ENCODE measurements at regions not wholly inside any gene's neighbourhood (a gene's known extent, or its start where the extent isn't known, plus 50 kb on each side); places are given as distances from the start of the nearest gene placed in this dataset.
A peak's percentile ranks its signal among the peaks of the same experiment; 100 is the strongest.

DNA sequence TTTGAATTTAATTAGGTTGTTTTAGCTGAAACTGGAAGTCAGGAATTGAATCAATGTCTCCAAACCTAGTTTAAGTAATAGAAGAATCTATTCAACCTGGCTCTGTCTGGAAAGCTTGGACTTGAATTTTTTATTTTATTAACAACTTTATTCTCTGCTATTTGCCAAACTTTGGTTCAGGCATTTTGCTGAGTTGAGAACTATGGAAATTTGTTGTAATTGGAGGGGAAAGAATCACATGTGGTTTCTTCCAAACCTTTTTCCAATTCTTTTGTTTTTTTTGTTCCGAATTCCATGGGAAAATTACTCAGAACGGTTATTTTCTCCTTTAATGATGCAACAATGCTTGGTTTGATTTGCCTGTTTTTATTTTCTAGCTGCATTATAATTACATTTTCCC is 98.2 kb upstream of the RPS23 start:
- no peak for DNase-seq

GRCh38 chr5:82375488-82376244 is 97.5 kb upstream of the RPS23 start:
- DNase-seq: peak; percentile 73

- no peak for DNase-seq
These were observed 96.5 kb upstream of the RPS23 start for GRCh38 chr5:82374637-82375036.

- no peak for DNase-seq
These were observed 89.8 kb upstream of the RPS23 start for GRCh38 chr5:82367930-82368329.

DNA sequence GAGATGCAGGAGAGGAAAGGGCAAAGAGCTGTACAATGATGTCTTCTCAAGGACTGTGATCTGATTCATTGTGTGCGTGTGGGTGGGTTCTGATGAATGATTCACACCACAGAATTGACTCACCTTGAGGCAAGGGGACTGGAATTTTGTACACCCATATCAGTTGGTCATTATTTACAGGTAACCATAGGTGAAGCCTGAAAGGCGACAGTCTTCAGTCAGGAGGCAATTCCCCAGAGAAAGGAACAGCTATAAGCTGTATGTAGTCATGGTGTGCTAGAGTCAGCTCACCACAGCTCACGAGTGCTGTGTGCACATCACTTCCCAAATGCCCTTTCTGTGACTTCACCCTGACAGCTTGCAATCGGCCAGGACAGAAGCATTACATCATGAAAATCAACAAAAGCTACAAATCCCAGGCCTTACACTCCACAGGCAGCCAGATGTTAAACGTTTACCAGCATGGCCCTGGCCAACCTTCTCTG is 87.6 kb upstream of the RPS23 start:
- DNase-seq: no peak

DNA sequence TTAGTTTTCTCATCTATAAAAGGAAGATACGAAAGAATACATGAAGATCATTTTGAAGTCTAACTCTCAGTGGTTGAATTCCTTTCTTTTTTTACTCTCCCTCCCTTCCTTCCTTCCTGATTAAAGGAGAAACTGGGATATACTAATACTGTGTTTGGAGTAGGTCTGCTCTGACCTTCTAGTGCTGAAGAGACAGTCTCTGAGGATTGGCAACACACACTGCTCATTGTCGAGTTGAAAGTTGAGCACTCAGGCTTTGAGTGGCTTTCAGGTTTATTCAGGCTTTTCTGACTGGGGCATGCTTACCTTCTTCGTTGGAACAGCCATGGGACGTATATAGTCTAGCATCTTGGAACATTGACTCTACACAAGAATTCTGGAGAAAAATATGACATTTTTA is 86.9 kb upstream of the RPS23 start:
- no peak for DNase-seq

GRCh38 chr5:82364497-82364896 is 86.3 kb upstream of the RPS23 start:
- peak; percentile 50 for DNase-seq

DNA sequence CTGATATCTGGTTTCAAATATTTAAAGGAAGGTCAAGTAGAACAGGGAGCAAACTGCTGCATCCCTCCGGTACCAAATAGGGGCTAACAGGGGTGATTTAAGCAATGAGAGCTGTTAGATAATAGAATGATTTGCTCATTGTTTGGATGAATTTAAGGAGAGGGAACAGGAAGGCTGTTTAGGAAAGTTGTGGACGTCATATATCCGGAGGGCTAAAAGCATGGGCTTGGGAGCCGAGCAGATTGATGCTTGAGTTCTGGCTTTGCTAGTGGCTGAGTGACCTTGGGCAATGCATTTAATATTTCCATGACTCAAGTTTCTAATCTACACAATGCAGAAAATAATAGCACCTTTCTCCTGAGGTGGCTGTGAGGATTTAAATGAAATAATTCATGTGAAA is 85.4 kb upstream of the RPS23 start:
- no peak for DNase-seq

GRCh38 chr5:82362636-82363035 is 84.5 kb upstream of the RPS23 start:
- no peak for DNase-seq

- no peak for DNase-seq
These were observed 81.9 kb upstream of the RPS23 start for GRCh38 chr5:82360022-82360421.

GRCh38 chr5:82359272-82359671 is 81.1 kb upstream of the RPS23 start:
- DNase-seq: no peak

- DNase-seq: no peak
These were observed 80.3 kb upstream of the RPS23 start for GRCh38 chr5:82358457-82358856.

- no peak for DNase-seq
These were observed 78.9 kb upstream of the RPS23 start for GRCh38 chr5:82356808-82357671.

DNA sequence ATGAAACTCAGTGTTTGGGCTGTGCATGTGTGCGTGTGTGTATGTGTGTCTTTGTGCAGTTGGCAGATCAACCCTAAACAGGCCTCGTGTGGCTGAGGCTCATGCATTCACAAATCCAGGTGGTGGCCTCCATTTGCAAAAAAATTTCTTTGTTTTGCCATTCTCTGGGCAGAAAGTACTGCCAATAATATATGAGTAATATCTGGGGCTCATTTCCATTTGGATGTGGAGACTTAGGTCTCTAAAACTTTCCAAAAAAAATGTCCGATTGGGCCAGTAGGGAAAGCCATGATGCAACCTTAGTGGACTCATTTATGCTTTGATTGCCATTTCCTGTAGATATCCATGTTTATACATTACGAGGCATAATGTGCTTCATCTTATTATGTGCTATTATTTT is 77.9 kb upstream of the RPS23 start:
- no peak for DNase-seq

DNA sequence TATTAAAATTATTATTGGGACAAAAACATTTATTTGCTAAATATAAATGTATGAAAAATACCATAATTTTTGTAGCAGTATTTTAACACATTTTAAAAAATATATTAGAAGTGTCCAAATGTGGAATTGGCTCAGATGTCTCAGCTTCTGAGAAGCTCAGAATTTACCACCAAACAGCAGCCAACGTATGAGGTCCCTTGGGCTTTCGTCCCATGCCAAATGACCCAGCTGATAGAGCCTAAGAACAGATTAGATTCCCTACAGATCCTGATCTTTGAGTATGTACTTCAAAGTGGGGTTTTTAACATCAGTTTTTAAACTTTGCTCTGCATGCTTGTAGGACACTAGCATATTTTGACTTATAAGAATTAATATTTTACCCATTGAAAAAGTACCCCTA is 77.3 kb upstream of the RPS23 start:
- no peak for DNase-seq

DNA sequence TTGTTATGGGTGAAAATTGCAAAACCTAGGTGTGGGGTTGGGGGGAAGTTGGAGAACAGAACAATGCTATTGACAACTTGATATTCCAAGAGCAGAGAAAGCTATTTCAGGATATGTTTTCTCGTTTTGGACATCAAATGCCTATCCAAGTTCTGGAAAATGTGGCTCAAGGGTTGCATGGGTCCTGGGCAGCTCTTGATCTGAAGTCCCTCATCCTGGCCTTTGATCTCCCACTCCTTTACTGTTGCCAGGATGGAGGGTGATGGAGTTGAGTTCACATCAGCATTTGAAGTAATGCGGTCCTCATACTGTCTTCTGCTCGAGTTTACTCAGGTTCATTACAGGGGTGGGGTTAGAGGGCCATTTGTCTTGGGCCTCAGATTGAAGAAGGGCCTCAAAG is 76.9 kb upstream of the RPS23 start:
- DNase-seq: no peak

- no peak for DNase-seq
These were observed 76.4 kb upstream of the RPS23 start for GRCh38 chr5:82354543-82354942.

DNA sequence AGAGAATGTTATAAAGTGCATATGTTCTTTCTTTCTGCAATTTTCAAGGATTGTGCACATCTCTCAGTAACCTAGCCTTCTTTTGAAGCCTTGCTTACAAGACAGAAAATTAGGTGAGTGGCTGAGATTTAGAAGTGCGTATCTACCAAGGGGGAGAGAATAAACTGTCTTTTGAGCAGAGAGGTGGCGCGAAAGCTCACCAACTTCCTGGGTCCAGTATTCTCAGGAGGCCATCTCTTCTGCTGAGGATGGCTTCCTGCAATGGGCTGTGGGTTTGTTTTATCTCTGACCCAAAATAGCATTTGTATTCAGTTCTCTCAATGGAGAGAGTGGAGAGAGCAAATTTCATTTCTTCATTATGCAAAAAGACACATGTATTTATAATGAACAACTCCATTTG is 75.4 kb upstream of the RPS23 start:
- DNase-seq: no peak

- no peak for DNase-seq
These were observed 74.1 kb upstream of the RPS23 start for GRCh38 chr5:82352146-82352791.

GRCh38 chr5:82351754-82352145 is 73.6 kb upstream of the RPS23 start:
- peak; percentile 77 for DNase-seq

- no peak for DNase-seq
These were observed 73.1 kb upstream of the RPS23 start for GRCh38 chr5:82351297-82351696.

DNA sequence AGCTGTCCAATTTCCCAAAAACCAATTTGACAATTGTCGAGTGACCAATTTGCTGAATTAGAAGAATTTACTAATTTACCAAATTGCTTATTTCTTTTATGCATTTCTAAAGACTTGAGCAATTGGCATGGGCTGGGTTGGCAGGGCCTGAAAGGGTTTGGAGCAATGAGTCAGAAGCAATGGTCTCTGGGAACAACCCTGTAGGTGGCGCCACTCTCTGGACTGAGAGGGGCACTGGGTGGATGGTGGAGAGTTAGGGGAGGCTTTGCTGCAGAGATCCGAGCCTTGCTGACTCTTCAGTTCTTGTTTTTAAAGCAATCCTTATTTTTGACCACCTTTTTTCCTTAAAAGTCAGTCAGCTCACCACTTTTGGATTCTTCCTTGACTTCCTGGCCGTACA is 71.5 kb upstream of the RPS23 start:
- no peak for DNase-seq

DNA sequence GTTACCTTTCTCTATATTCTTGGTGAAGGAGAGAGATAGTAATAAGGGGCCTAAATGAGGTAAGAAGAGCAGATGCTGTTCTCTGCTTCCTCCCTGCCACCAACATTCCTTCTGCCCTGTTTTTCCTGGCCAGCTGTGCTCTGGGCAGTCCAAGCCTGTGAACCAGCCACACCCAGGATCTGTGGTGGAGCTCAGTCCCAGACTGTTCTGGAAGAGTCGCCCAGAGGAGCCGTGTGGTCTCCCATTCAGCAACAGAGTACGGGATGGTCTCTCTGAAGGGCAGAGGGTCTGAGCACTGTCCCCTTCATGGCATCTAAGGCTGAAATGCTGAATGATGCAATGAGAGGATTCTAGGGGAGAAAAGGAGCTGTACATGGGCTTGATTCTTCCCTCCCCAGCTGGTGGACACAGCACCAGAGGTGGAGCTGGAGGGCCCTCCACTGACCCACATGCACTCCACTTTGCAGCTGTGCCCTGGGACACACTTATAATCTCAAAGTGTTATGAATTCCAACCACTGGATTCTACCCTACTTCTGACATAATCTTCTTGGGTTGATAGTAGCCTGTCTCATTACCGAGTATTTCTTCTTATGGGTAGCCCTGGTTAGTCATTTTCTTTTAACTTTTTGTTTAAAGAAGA is 70.8 kb upstream of the RPS23 start:
- DNase-seq: no peak
